A673 (cell line): ENCODE measurements at regions not wholly inside any gene's neighbourhood (a gene's known extent, or its start where the extent isn't known, plus 50 kb on each side); places are given as distances from the start of the nearest gene placed in this dataset.

Experiments
- BruUV-seq: library from RNA; stranded (reverse); fragments of 400-500 nt; replicated peaks from 2 replicates; lab custom pipeline; 2021; lab: Mats Ljungman, UMichigan
- CTCF ChIA-PET: fragments of 300-600 bp; sonication (Branson Sonifier 250); formaldehyde crosslinking; loops from one replicate; lab custom pipeline; 2022; ENCODE audit warnings: antibody characterized with exemption; lab: Charles Lee
- POLR2A ChIA-PET: fragments of 300-600 bp; sonication (Branson Sonifier 250); formaldehyde crosslinking; loops from one replicate; lab custom pipeline; 2022; ENCODE audit warnings: antibody characterized with exemption; ENCODE audit not compliant: low non-redundant PET; lab: Charles Lee
- DNase-seq: peaks from one replicate; pipeline ENCODE4 v3.0.0-alpha.2; 2015; ENCODE audit warnings: low spot score
- H3K27ac ChIP-seq: fragments of 200-600 bp; sonication (generic); 2 replicates; pipeline ENCODE4 v1.5.1; 2016; ENCODE audit warnings: mixed run types, low read depth, mild to moderate bottlenecking, mixed read lengths, antibody characterized with exemption, low read length; ENCODE audit not compliant: poor library complexity, severe bottlenecking
- H3K27me3 ChIP-seq: fragments of 200-600 bp; sonication (generic); replicated peaks from 2 replicates; pipeline ENCODE4 v1.6.1; 2017; ENCODE audit warnings: mixed run types, low read depth, mild to moderate bottlenecking, mixed read lengths, antibody characterized with exemption, low read length; ENCODE audit not compliant: insufficient read depth, poor library complexity
- H3K36me3 ChIP-seq: fragments of 200-600 bp; sonication (generic); 2 replicates; pipeline ENCODE4 v1.6.1; 2016; ENCODE audit warnings: mixed run types, mild to moderate bottlenecking, mixed read lengths, antibody characterized with exemption, low read length; ENCODE audit not compliant: insufficient read depth, poor library complexity, severe bottlenecking
- H3K4me1 ChIP-seq: fragments of 200-600 bp; sonication (generic); 2 replicates; pipeline ENCODE4 v1.6.1; 2017; ENCODE audit warnings: mixed run types, mild to moderate bottlenecking, mixed read lengths, antibody characterized with exemption, low read length; ENCODE audit not compliant: insufficient read depth, poor library complexity, severe bottlenecking
- H3K4me3 ChIP-seq: fragments of 200-600 bp; sonication (generic); 2 replicates; pipeline ENCODE4 v1.5.1; 2016; ENCODE audit warnings: low read depth, mixed run types, mild to moderate bottlenecking, mixed read lengths, low read length; ENCODE audit not compliant: poor library complexity, severe bottlenecking
- H3K9me3 ChIP-seq: fragments of 200-600 bp; sonication (generic); 2 replicates; pipeline ENCODE4 v1.6.1; 2016; ENCODE audit warnings: mixed run types, low read depth, mild to moderate bottlenecking, mixed read lengths, antibody characterized with exemption, low read length; ENCODE audit not compliant: poor library complexity, severe bottlenecking
- CTCF ChIP-seq: fragments of 300-800, 200-600 bp; sonication (generic); conservative IDR thresholded peaks from 2 replicates; pipeline ENCODE4 v1.5.1; 2017; ENCODE audit warnings: low read depth, mild to moderate bottlenecking, antibody characterized with exemption, low read length, moderate library complexity, mixed read lengths
- EZH2 ChIP-seq: fragments of 200-600 bp; sonication (generic); IDR thresholded peaks from 2 replicates; pipeline ENCODE4 v1.6.1; 2017; ENCODE audit warnings: borderline replicate concordance, low read depth, mild to moderate bottlenecking, mixed read lengths, antibody characterized with exemption, low read length; ENCODE audit not compliant: poor library complexity, severe bottlenecking
- intact Hi-C: fragments of 100-400 bp; cut with micrococcal nuclease; formaldehyde crosslinking; loops from one replicate; pipeline ENCODE4 v1.10.0; 2022; ENCODE audit not compliant: unreplicated experiment

GRCh38 chr15:69787791-69788190 is 309.9 kb downstream of the TLE3 start:
- H3K4me1 ChIP-seq: no peaks in the 10 kb centered on the region
- no TSS peak for BruUV-seq
- TF ChIP-seq EZH2: no peak
- TF ChIP-seq CTCF: no peak
- no peak overlapping the region for H3K27ac ChIP-seq
- no peaks in the 10 kb centered on the region for H3K36me3 ChIP-seq
- POLR2A ChIA-PET: no interaction called here
- no peak overlapping the region for H3K4me3 ChIP-seq
- intact Hi-C loops: no loop called here
- CTCF ChIA-PET: no interaction called here
- H3K9me3 ChIP-seq: no peaks in the 10 kb centered on the region
- no peak for DNase-seq
- no peaks in the 10 kb centered on the region for H3K27me3 ChIP-seq

DNA sequence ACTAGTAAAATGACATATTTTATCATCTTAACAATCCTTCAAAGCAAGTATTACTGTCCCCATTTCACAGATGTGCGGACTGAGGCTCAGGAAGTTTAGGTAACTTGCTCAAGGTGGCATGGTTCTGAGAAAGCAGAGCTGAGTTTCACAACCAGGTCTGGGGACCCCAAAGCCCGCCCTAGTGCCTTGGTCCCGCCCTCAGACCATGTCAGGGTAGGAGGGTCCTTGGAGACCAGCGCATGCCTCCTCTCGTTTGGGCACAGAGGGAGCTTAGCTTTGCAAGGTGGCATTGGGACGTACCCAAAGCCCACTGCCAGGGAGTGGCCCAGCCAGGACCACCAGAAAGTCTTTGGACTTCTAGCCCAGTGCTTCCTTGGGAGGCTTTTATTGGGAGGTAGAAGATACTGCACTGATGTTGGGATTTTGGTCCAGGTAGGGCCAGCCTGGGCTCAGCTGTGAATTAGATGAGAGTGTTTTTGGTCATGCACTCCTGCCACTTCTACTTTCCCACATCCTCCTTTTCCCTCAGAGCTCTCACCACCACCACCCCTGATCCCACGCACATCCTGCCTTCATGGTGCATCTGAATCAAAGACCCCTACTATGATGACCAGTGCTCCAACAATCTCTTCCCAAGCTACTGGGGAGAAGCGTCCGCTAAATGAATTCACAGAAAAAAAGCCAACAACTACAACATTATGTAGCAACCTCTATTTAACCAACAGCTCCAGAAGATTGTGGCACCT is 307.9 kb downstream of the TLE3 start:
- Histone ChIP-seq H3K36me3 (no peaks in the 10 kb centered on the region), H3K9me3 (no peaks in the 10 kb centered on the region), H3K27me3 (no peaks in the 10 kb centered on the region), H3K4me3 (no peak overlapping the region), H3K4me1 (no peaks in the 10 kb centered on the region), H3K27ac (no peak overlapping the region)
- no peak for DNase-seq
- BruUV-seq: no TSS peak
- ChIA-PET CTCF (no interaction called here), POLR2A (no interaction called here)
- intact Hi-C loops: no loop called here
- TF ChIP-seq EZH2: no peak
- no peak for TF ChIP-seq CTCF

- BruUV-seq: no TSS peak
- Histone ChIP-seq H3K27me3 (no peaks in the 10 kb centered on the region), H3K36me3 (no peaks in the 10 kb centered on the region), H3K27ac (no peak overlapping the region), H3K4me1 (no peaks in the 10 kb centered on the region), H3K4me3 (no peak overlapping the region), H3K9me3 (no peaks in the 10 kb centered on the region)
- ChIA-PET POLR2A (no interaction called here), CTCF (no interaction called here)
- intact Hi-C loops: no loop called here
- no peak for DNase-seq
- TF ChIP-seq CTCF: no peak
- TF ChIP-seq EZH2: no peak
Observed at GRCh38 chr15:69790632-69791031, 307.1 kb downstream of the TLE3 start.
